ENCODE measurements at regions not wholly inside any gene's neighbourhood (a gene's known extent, or its start where the extent isn't known, plus 50 kb on each side); places are given as distances from the start of the nearest gene placed in this dataset.

DNA sequence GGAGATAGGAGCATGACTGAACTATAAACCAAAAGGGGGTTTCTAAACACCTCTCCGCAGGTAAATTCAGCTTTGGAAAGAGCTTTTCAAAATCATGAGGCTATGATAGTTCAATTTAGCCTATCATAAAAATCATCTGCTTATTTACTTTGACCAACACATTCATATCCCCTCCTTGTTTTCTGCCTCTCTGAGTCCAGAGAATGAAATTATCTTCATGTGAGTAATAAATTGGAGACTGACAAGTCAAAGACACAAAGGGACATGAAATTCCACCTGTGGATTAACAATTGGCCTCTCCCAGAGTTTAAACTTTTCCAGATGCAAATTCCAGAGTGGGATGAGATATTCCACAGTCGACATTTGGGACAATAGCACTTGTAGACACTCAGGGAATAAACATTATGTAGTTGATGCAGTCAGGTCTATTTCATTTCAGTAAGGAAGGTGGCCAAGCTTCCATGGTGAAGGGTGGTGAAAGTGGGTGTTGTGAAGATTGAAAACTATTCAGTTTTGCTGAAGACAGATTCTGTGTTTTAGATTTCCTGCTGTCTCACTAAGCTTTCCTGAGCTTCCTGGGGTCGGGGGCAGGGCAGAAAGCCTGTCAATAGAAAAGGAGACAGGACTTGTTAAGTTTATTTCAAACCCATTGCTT lies 84.7 kb downstream of the CDC42EP3 start:
- intact Hi-C loops (cut with DNase I), result no loop called here
- DNase-seq, result no peak

DNA sequence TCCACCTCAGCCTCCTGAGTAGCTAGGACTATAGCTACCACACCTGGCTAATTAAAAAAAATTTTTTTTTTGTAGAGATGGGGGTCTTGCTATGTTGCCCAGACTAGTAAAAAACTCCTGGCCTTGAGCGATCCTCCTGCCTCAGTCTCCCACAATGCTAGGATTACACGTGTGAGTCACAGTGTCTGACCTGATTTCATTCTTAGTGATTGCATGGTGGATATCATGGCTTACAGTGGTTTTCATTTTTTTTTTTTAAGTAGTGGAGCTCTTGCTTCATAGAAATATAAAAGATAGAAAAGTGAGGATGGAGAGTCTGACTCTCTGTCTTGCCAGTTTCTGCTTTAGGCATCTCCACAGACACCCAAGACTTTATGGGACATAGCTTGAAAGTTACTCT lies 83.6 kb downstream of the CDC42EP3 start:
- no peak for DNase-seq
- intact Hi-C loops (cut with DNase I), result no loop called here

GRCh38 chr2:37588316-37588777 lies 83.1 kb downstream of the CDC42EP3 start:
- DNase-seq, result no peak
- intact Hi-C loops (cut with DNase I), result no loop called here

GRCh38 chr2:37589298-37589697 lies 82.1 kb downstream of the CDC42EP3 start:
- no peak for DNase-seq
- intact Hi-C loops (cut with DNase I), result no loop called here

- DNase-seq, result no peak
- intact Hi-C loops (cut with DNase I), result no loop called here
Measured at GRCh38 chr2:37590119-37590571, 81.3 kb downstream of the CDC42EP3 start.

Measured in posterior cingulate gyrus (tissue), 11 donors.